Stomach (tissue), 8 donors: ENCODE measurements at regions not wholly inside any gene's neighbourhood (a gene's known extent, or its start where the extent isn't known, plus 50 kb on each side); places are given as distances from the start of the nearest gene placed in this dataset.

Experiments
- DNase-seq, 2 donors: peaks; one replicate each; pipeline versions ENCODE4 v3.0.0 to v3.0.0-alpha.2; 2013 to 2019
- H3K27ac ChIP-seq, 5 donors: fragments of 200-600 bp in 4 of 5; sonication (generic) in 4 of 5; one replicate each; pipeline ENCODE4 v1.5.1; 2013 to 2019; ENCODE audit warnings: mild to moderate bottlenecking in 1 of 5, moderate library complexity in 1 of 5
- H3K27me3 ChIP-seq, 3 donors: fragments of 200-600 bp; sonication (generic); one replicate each; pipeline ENCODE4 v1.5.1; 2017 to 2019; ENCODE audit warnings: mixed run types in 1 of 3
- H3K36me3 ChIP-seq, 4 donors: fragments of 200-600 bp; sonication (generic); 1 replicate in 3 of 4; 2 replicates in 1 of 4; pipeline ENCODE4 v1.5.1; 2016 to 2019
- H3K4me1 ChIP-seq, 4 donors: fragments of 200-600 bp; sonication (generic); one replicate each; pipeline ENCODE4 v1.5.1; 2016 to 2019
- H3K4me3 ChIP-seq, 4 donors: fragments of 200-600 bp; sonication (generic) in 3 of 4; one replicate each; pipeline ENCODE4 v1.5.1; 2016 to 2019; ENCODE audit warnings: mild to moderate bottlenecking in 1 of 4
- H3K9me3 ChIP-seq, 4 donors: fragments of 200-600 bp; sonication (generic); one replicate each; pipeline ENCODE4 v1.5.1; 2016 to 2019
- CTCF ChIP-seq, 7 experiments: fragments of 450-650 bp in 4 of 7; fragments of 200-600 bp in 3 of 7; sonication (generic) in 3 of 7; IDR thresholded peaks; one replicate each; pipeline ENCODE4 v1.5.1; 2016 to 2019; ENCODE audit warnings: antibody characterized with exemption in 7 of 7, control low read depth in 2 of 7, mild to moderate bottlenecking in 1 of 7
- EP300 ChIP-seq: sonication (generic); formaldehyde crosslinking; IDR thresholded peaks from one replicate; pipeline ENCODE4 v1.6.1; 2017; ENCODE audit warnings: antibody characterized with exemption
- POLR2A ChIP-seq, 4 donors: fragments of 450-650 bp; IDR thresholded peaks; one replicate each; pipeline ENCODE4 v1.6.1; 2016; ENCODE audit warnings: antibody characterized with exemption in 4 of 4, control low read depth in 2 of 4, mild to moderate bottlenecking in 1 of 4, moderate library complexity in 1 of 4
- POLR2AphosphoS5 ChIP-seq, 3 donors: sonication (generic); formaldehyde crosslinking; IDR thresholded peaks; one replicate each; pipeline ENCODE4 v1.6.1; 2016; ENCODE audit warnings: antibody characterized with exemption in 3 of 3
- WGBS, 5 donors: extraction: QIAGEN DNeasy Blood & Tissue Kit in 3 of 5; methylation state at CpG; one replicate each; pipeline versions ENCODE4 v1.1.5 to v1.1.7; 2013 to 2018; 5-methylcytosine and 5-hydroxymethylcytosine counted together
- intact Hi-C: fragments of 100-400 bp; cut with DNase I; formaldehyde crosslinking; loops from one replicate; pipeline ENCODE4 v1.15.1; 2023; ENCODE audit warnings: low total_unique reads
- donor health status: healthy with polysubstance abuse.
- donor health status: Bipolar disorder and iron deficiency.
- donor health status: healthy.

GRCh38 chr5:159507055-159507454 is 176.8 kb upstream of the IL12B start:
- no peak for DNase-seq
- no peak for TF ChIP-seq POLR2AphosphoS5 (IDR thresholded peaks at IDR 0.05)
- TF ChIP-seq EP300: no peak
- no peak for TF ChIP-seq POLR2A (IDR thresholded peaks at IDR 0.05)
- TF ChIP-seq CTCF (IDR thresholded peaks at IDR 0.05): no peak
- Histone ChIP-seq H3K4me3 (no peak overlapping the region), H3K27me3 (no peaks in the 10 kb centered on the region), H3K27ac (no peak overlapping the region), H3K9me3 (no peaks in the 10 kb centered on the region), H3K36me3 (no peaks in the 10 kb centered on the region), H3K4me1 (peaks cover 0 to 20% (median 5%) of the 10 kb centered on the region in 4 donors)
- 78 to 90% (median 86%) methylated on average over 2 of the region's 2 CpGs for WGBS, 5 donors
- intact Hi-C loops: no loop called here

- TF ChIP-seq POLR2AphosphoS5 (IDR thresholded peaks at IDR 0.05) (no peak), EP300 (no peak), POLR2A (IDR thresholded peaks at IDR 0.05) (no peak), CTCF (IDR thresholded peaks at IDR 0.05) (no peak)
- H3K4me1 ChIP-seq: peaks cover 0 to 20% (median 5%) of the 10 kb centered on the region in 4 donors
- H3K4me3 ChIP-seq: no peak overlapping the region
- intact Hi-C loops: no loop called here
- H3K27ac ChIP-seq: no peak overlapping the region
- H3K9me3 ChIP-seq: no peaks in the 10 kb centered on the region
- H3K27me3 ChIP-seq: no peaks in the 10 kb centered on the region
- WGBS, 5 donors: 85 to 95% (median 91%) methylated on average over 3 of the region's 3 CpGs
- DNase-seq: no peak
- H3K36me3 ChIP-seq: no peaks in the 10 kb centered on the region
These were observed 177.4 kb upstream of the IL12B start for GRCh38 chr5:159507661-159508060.

- TF ChIP-seq POLR2A (IDR thresholded peaks at IDR 0.05) (no peak), EP300 (no peak), POLR2AphosphoS5 (IDR thresholded peaks at IDR 0.05) (no peak), CTCF (IDR thresholded peaks at IDR 0.05) (no peak)
- DNase-seq: no peak
- 73 to 88% (median 87%) methylated on average over 5 of the region's 5 CpGs for WGBS, 5 donors
- H3K27ac ChIP-seq: no peak overlapping the region
- no peaks in the 10 kb centered on the region for H3K36me3 ChIP-seq
- H3K4me1 ChIP-seq: peaks cover 0 to 20% (median 5%) of the 10 kb centered on the region in 4 donors
- intact Hi-C loops: no loop called here
- H3K9me3 ChIP-seq: no peaks in the 10 kb centered on the region
- H3K27me3 ChIP-seq: no peaks in the 10 kb centered on the region
- H3K4me3 ChIP-seq: no peak overlapping the region
These were observed 178.1 kb upstream of the IL12B start for GRCh38 chr5:159508344-159508743.

GRCh38 chr5:159509002-159509660 is 178.8 kb upstream of the IL12B start:
- intact Hi-C loops: no loop called here
- no peak for DNase-seq
- TF ChIP-seq POLR2A (IDR thresholded peaks at IDR 0.05) (no peak), POLR2AphosphoS5 (IDR thresholded peaks at IDR 0.05) (no peak), CTCF (IDR thresholded peaks at IDR 0.05) (no peak)
- H3K9me3 ChIP-seq: no peaks in the 10 kb centered on the region
- no peak overlapping the region for H3K27ac ChIP-seq
- H3K4me3 ChIP-seq: no peak overlapping the region
- H3K4me1 ChIP-seq: peaks cover 0 to 18% (median 5%) of the 10 kb centered on the region in 4 donors
- WGBS, 5 donors: 70 to 83% (median 80%) methylated on average over 7 of the region's 7 CpGs
- peaks cover 0 to 4% (median 0%) of the 10 kb centered on the region in 3 donors for H3K27me3 ChIP-seq
- no peaks in the 10 kb centered on the region for H3K36me3 ChIP-seq
